Activated naive CD8-positive, alpha-beta T cell treated with anti-CD3 and anti-CD28 coated beads, Interleukin-2, amount 10 ng/mL, durations not matched to agents 7 days and 5 days (primary cell): ENCODE measurements at regions not wholly inside any gene's neighbourhood (a gene's known extent, or its start where the extent isn't known, plus 50 kb on each side); places are given as distances from the start of the nearest gene placed in this dataset.

Source experiments
- ATAC-seq: fragments of 150-1000 bp; cut with Tn5 transposase; one replicate; pipeline ENCODE4 v1.10.0; 2021; ENCODE audit warnings: low read depth, moderate library complexity
- POLR2A ChIA-PET: fragments of 350-600 bp; sonication (Branson Sonifier 250); formaldehyde crosslinking; loops from one replicate; lab custom pipeline; 2021; ENCODE audit warnings: antibody characterized with exemption; lab: Charles Lee
- DNase-seq: peaks from one replicate; pipeline ENCODE4 v3.0.0; 2021
- H3K27ac Mint-ChIP-seq: one replicate; pipeline ENCODE4 v1.8.0; 2022; ENCODE audit warnings: mild to moderate bottlenecking, mixed read lengths
- H3K27me3 Mint-ChIP-seq: one replicate; pipeline ENCODE4 v1.8.0; 2022; ENCODE audit warnings: mild to moderate bottlenecking, moderate library complexity, mixed read lengths
- H3K36me3 Mint-ChIP-seq: one replicate; pipeline ENCODE4 v1.8.0; 2021; ENCODE audit warnings: mild to moderate bottlenecking, mixed read lengths
- H3K4me1 Mint-ChIP-seq: one replicate; pipeline ENCODE4 v1.8.0; 2021; ENCODE audit warnings: mixed read lengths
- H3K4me3 Mint-ChIP-seq: one replicate; pipeline ENCODE4 v1.8.0; 2022; ENCODE audit warnings: mild to moderate bottlenecking, moderate library complexity, mixed read lengths
- H3K9me3 Mint-ChIP-seq: one replicate; pipeline ENCODE4 v1.8.0; 2021; ENCODE audit warnings: mixed read lengths

- Mint-ChIP-seq H3K36me3 (peaks cover 5% of the 10 kb centered on the region), H3K27ac (no peak overlapping the region), H3K27me3 (peaks cover 2% of the 10 kb centered on the region), H3K4me3 (no peak overlapping the region), H3K9me3 (peaks cover 17% of the 10 kb centered on the region), H3K4me1 (no peaks in the 10 kb centered on the region)
- ATAC-seq (no peak), DNase-seq (no peak)
- POLR2A ChIA-PET = no interaction called here
Observed at GRCh38 chr15:49706805-49707204, 86.0 kb downstream of the DTWD1 start.

- Mint-ChIP-seq H3K9me3 (peaks cover 18% of the 10 kb centered on the region), H3K27ac (no peak overlapping the region), H3K27me3 (peaks cover 2% of the 10 kb centered on the region), H3K4me3 (no peak overlapping the region), H3K36me3 (peaks cover 5% of the 10 kb centered on the region), H3K4me1 (no peaks in the 10 kb centered on the region)
- no peak for DNase-seq
- POLR2A ChIA-PET = no interaction called here
- no peak for ATAC-seq
Observed at GRCh38 chr15:49707598-49707997, 86.8 kb downstream of the DTWD1 start.

DNA sequence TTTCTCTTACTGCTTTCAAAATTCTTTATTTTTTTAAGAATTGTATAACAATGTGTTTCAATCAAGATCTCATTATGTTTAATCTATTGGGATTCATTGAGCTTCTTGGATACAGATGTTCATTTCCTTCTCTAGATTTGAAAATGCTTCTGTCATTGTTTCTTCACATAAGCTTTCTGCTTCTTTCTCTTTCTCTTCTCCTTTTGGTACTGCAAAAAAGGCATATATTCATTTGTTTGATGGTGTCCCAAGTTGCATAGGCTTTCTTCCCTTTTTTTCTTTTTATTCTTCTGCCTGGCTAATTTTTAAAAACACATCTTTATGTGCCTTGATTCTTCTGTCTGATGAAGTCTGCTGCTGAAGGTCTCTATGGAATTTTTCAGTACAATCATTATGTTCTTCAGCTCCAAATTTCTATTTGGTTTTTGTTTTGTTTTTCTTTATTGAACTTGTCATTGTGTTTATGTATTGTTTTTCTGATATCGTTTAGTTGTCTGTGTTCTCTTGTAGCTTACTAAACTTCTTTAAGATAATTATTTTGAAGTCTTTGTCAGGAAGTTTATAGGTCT lies 88.9 kb downstream of the DTWD1 start:
- Mint-ChIP-seq H3K27ac (no peak overlapping the region), H3K4me3 (no peak overlapping the region), H3K9me3 (peaks cover 25% of the 10 kb centered on the region), H3K27me3 (peaks cover 2% of the 10 kb centered on the region), H3K36me3 (peaks cover 11% of the 10 kb centered on the region), H3K4me1 (peaks cover 4% of the 10 kb centered on the region)
- ATAC-seq = no peak
- POLR2A ChIA-PET = no interaction called here
- DNase-seq = no peak

GRCh38 chr15:49712162-49712561 lies 91.3 kb downstream of the DTWD1 start:
- H3K36me3 Mint-ChIP-seq = peaks cover 20% of the 10 kb centered on the region

DNA sequence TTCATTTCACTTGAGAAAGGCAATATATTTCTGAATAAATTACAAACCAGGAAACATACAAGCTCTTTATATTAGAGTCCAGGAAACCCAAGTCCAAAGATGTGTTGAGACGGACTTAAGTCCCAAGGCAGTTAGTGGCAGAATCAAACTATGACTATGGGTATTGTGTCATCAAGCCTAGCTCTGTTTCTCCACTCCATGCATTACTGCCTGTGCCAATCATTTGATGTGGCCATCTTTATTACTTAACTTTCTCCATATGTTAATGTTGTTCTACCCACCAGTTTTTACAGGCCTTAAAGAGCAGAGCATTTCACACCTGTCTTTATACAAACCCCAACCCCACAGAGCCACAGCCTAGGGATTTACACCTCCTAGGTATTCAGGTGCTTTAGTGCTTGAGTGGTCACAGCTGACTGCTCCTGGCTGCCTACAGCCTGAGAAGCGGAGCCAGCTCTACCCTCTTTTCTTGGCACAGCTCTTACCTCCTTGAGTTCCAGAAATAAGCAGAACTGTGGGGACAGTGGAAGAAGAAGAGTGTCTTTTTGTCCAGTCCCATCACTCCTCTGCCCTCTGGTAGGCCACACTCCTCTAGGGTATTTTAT lies 92.1 kb downstream of the DTWD1 start:
- peaks cover 2% of the 10 kb centered on the region for H3K27me3 Mint-ChIP-seq
- no peak overlapping the region for H3K27ac Mint-ChIP-seq
- no peak for DNase-seq
- no peak overlapping the region for H3K4me3 Mint-ChIP-seq
- H3K36me3 Mint-ChIP-seq = peaks cover 20% of the 10 kb centered on the region
- POLR2A ChIA-PET = no interaction called here
- H3K9me3 Mint-ChIP-seq = peaks cover 29% of the 10 kb centered on the region
- peaks cover 14% of the 10 kb centered on the region for H3K4me1 Mint-ChIP-seq
- ATAC-seq = no peak

More at GRCh38 chr15:49712162-49712561, 91.3 kb downstream of the DTWD1 start:
- Mint-ChIP-seq H3K4me3 (no peak overlapping the region), H3K27me3 (peaks cover 2% of the 10 kb centered on the region), H3K4me1 (peaks cover 14% of the 10 kb centered on the region), H3K27ac (no peak overlapping the region), H3K9me3 (peaks cover 29% of the 10 kb centered on the region)
- DNase-seq = no peak
- POLR2A ChIA-PET = no interaction called here
- ATAC-seq = no peak

DNA sequence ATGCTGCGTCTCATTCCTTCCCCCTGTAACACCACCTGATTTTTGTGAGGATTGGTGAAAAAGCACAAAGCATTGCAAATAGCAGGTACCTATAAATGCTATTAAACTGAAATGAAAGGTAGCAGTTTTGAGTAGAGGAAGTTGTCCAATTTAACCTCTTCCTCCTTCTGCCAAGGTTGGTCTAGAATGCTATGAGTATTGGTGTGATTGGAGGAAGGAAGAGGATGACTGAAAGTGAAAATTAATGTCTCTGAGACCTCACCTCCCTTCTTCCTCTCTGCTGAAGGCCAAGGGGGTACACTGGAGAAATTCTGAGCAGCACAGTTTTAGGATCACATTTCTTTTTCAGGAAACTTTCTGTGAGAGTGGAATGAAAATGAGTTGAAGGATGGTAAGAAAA lies 94.4 kb downstream of the DTWD1 start:
- POLR2A ChIA-PET = interaction anchor here (0.7 kb wide), 1 partner anchor 78 kb away, joined by 4 read pairs; no protein-coding TSS in a partner anchor
- Mint-ChIP-seq H3K4me1 (peaks cover 14% of the 10 kb centered on the region), H3K27ac (peak overlapping the region; percentile 57), H3K27me3 (no peaks in the 10 kb centered on the region), H3K36me3 (peaks cover 14% of the 10 kb centered on the region), H3K4me3 (peak overlapping the region; percentile 62), H3K9me3 (peaks cover 18% of the 10 kb centered on the region)
- DNase-seq = no peak
- ATAC-seq = peak; percentile 82

DNA sequence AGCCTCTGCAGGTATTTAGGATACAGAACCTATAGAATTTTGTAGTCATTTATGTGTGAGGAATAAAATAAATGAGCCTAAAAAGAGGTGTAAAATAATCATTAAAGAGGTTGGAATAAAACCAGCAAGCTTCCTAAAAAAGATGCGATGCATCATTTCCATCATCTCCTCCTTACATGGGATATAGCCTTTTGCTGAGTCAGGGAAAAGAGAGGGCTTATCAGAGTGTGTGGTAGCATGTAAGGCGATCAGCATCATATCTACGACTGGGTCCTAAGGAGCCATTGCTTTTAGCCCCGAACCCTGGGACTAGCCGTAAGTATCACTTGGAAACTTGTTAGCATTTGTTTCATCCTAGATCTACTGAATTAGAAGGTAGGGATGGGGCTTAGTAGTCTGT lies 94.9 kb downstream of the DTWD1 start:
- H3K27ac Mint-ChIP-seq = no peak overlapping the region
- POLR2A ChIA-PET = interaction anchor here (0.7 kb wide), 1 partner anchor 78 kb away, joined by 4 read pairs; no protein-coding TSS in a partner anchor
- H3K9me3 Mint-ChIP-seq = peaks cover 18% of the 10 kb centered on the region
- DNase-seq = no peak
- ATAC-seq = no peak
- H3K4me3 Mint-ChIP-seq = no peak overlapping the region
- peaks cover 14% of the 10 kb centered on the region for H3K36me3 Mint-ChIP-seq
- peaks cover under 1% of the 10 kb centered on the region for H3K27me3 Mint-ChIP-seq
- H3K4me1 Mint-ChIP-seq = peaks cover 14% of the 10 kb centered on the region

GRCh38 chr15:49718234-49718633 lies 97.4 kb downstream of the DTWD1 start:
- H3K4me3 Mint-ChIP-seq = no peak overlapping the region
- DNase-seq (no peak), ATAC-seq (no peak)
- peaks cover 12% of the 10 kb centered on the region for H3K9me3 Mint-ChIP-seq
- peaks cover 14% of the 10 kb centered on the region for H3K4me1 Mint-ChIP-seq
- H3K27ac Mint-ChIP-seq = no peak overlapping the region
- POLR2A ChIA-PET = no interaction called here
- peaks cover 3% of the 10 kb centered on the region for H3K27me3 Mint-ChIP-seq
- peaks cover 14% of the 10 kb centered on the region for H3K36me3 Mint-ChIP-seq

DNA sequence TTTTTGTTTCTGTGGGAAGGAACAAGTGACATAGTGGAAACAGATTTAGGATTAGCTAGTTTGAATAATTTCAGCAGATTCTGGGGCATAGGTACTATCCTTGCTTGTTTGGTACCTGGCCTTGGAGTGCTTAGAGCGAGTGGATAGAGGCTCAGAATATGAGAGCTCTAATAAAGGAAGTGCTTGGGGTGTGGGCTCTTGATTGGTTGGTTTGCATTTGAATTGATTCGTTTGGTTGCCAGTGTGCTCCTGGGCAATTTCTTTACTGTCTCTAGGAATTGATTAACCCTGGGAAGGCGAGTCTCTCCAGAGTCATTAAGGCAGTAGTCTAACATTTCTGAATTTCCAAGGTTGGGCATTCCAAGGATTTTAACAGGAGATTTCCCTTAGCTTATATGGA lies 98.0 kb downstream of the DTWD1 start:
- ATAC-seq (no peak), DNase-seq (no peak)
- Mint-ChIP-seq H3K4me3 (no peak overlapping the region), H3K9me3 (peaks cover 11% of the 10 kb centered on the region), H3K27ac (no peak overlapping the region), H3K27me3 (peaks cover 3% of the 10 kb centered on the region), H3K4me1 (peaks cover 12% of the 10 kb centered on the region), H3K36me3 (peaks cover 13% of the 10 kb centered on the region)
- POLR2A ChIA-PET = no interaction called here

- no peak for DNase-seq
- POLR2A ChIA-PET = no interaction called here
- Mint-ChIP-seq H3K4me1 (peaks cover 4% of the 10 kb centered on the region), H3K27ac (no peak overlapping the region), H3K27me3 (peaks cover 3% of the 10 kb centered on the region), H3K4me3 (no peak overlapping the region), H3K36me3 (peaks cover 6% of the 10 kb centered on the region), H3K9me3 (peaks cover 7% of the 10 kb centered on the region)
- ATAC-seq = no peak
Observed at GRCh38 chr15:49720261-49720660, 99.4 kb downstream of the DTWD1 start.

- Mint-ChIP-seq H3K4me1 (no peaks in the 10 kb centered on the region), H3K27ac (no peak overlapping the region), H3K9me3 (peaks cover 11% of the 10 kb centered on the region), H3K36me3 (peaks cover 2% of the 10 kb centered on the region), H3K27me3 (peaks cover 3% of the 10 kb centered on the region), H3K4me3 (no peak overlapping the region)
- POLR2A ChIA-PET = no interaction called here
- no peak for ATAC-seq
- no peak for DNase-seq
Observed at GRCh38 chr15:49721091-49721490, 100.2 kb downstream of the DTWD1 start.

DNA sequence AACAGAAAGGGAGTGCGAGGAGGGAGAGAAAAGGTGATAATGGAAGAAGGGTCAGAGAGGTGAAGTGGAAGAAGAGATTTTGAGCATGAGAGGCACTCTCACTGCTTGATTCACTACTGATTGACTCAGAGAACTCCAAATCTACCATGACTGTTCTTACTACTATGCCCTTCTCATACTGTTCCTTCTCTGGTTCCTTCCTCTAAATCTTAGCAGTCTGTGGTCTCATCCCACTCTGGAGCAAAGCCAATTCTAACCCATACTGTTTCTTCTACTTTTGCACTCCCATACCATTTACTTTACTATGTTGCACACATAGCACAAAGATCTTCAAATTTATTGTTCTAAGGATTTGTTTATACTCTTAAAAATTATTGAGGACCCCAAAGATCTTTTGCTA lies 100.8 kb downstream of the DTWD1 start:
- no peak overlapping the region for H3K4me3 Mint-ChIP-seq
- POLR2A ChIA-PET = no interaction called here
- no peak for DNase-seq
- ATAC-seq = no peak
- no peaks in the 10 kb centered on the region for H3K4me1 Mint-ChIP-seq
- peaks cover 2% of the 10 kb centered on the region for H3K36me3 Mint-ChIP-seq
- peaks cover 3% of the 10 kb centered on the region for H3K27me3 Mint-ChIP-seq
- H3K9me3 Mint-ChIP-seq = peaks cover 14% of the 10 kb centered on the region
- no peak overlapping the region for H3K27ac Mint-ChIP-seq

- Mint-ChIP-seq H3K9me3 (peaks cover 12% of the 10 kb centered on the region), H3K4me3 (no peak overlapping the region), H3K27me3 (peaks cover 3% of the 10 kb centered on the region), H3K27ac (no peak overlapping the region), H3K36me3 (no peaks in the 10 kb centered on the region), H3K4me1 (no peaks in the 10 kb centered on the region)
- DNase-seq = no peak
- POLR2A ChIA-PET = no interaction called here
- no peak for ATAC-seq
Observed at GRCh38 chr15:49723981-49724380, 103.1 kb downstream of the DTWD1 start.
